SIG-M5 treated with dmso at 0.1 percent for 504 hours (cell line): ENCODE measurements at regions not wholly inside any gene's neighbourhood (a gene's known extent, or its start where the extent isn't known, plus 50 kb on each side); places are given as distances from the start of the nearest gene placed in this dataset.

Experiments used
- DNase-seq: peaks from one replicate; lab custom pipeline; 2025; ENCODE audit not compliant: unreplicated experiment; lab: John Stamatoyannopoulos, UW

GRCh38 chr12:19896534-19896933, 457.2 kb downstream of the AEBP2 start:
- DNase-seq: no peak

- no peak for DNase-seq
Observed at GRCh38 chr12:19897900-19898408, 458.7 kb downstream of the AEBP2 start.

GRCh38 chr12:19901841-19902240, 462.5 kb downstream of the AEBP2 start:
- DNase-seq: no peak

- DNase-seq: no peak
Observed at GRCh38 chr12:19904819-19905218, 463.5 kb upstream of the PDE3A start.

- peak; percentile 97 for DNase-seq
Observed at GRCh38 chr12:19908830-19909229, 459.5 kb upstream of the PDE3A start.

GRCh38 chr12:19909418-19909817, 458.9 kb upstream of the PDE3A start:
- peak; percentile 63 for DNase-seq

- DNase-seq: no peak
Observed at GRCh38 chr12:19910681-19911080, 457.7 kb upstream of the PDE3A start.

GRCh38 chr12:19912991-19913390, 455.3 kb upstream of the PDE3A start:
- DNase-seq: no peak

GRCh38 chr12:19915392-19916195, 452.7 kb upstream of the PDE3A start:
- peak; percentile 25 for DNase-seq

- DNase-seq: no peak
Observed at GRCh38 chr12:19916196-19916753, 452.1 kb upstream of the PDE3A start.

GRCh38 chr12:19916974-19917373, 451.4 kb upstream of the PDE3A start:
- no peak for DNase-seq

- peak; percentile 15 for DNase-seq
Observed at GRCh38 chr12:19921716-19922115, 446.6 kb upstream of the PDE3A start.

- no peak for DNase-seq
Observed at GRCh38 chr12:19922717-19923116, 445.6 kb upstream of the PDE3A start.

GRCh38 chr12:19924360-19924759, 444.0 kb upstream of the PDE3A start:
- DNase-seq: no peak

GRCh38 chr12:19925841-19926240, 442.5 kb upstream of the PDE3A start:
- DNase-seq: no peak

- no peak for DNase-seq
Observed at GRCh38 chr12:19926266-19926665, 442.1 kb upstream of the PDE3A start.

- no peak for DNase-seq
Observed at GRCh38 chr12:19927661-19928060, 440.7 kb upstream of the PDE3A start.

GRCh38 chr12:19932413-19932812, 435.9 kb upstream of the PDE3A start:
- no peak for DNase-seq

- no peak for DNase-seq
Observed at GRCh38 chr12:19933924-19934323, 434.4 kb upstream of the PDE3A start.

GRCh38 chr12:19937161-19937560, 431.2 kb upstream of the PDE3A start:
- DNase-seq: no peak

GRCh38 chr12:19938031-19938430, 430.3 kb upstream of the PDE3A start:
- no peak for DNase-seq

- DNase-seq: no peak
Observed at GRCh38 chr12:19938491-19938890, 429.8 kb upstream of the PDE3A start.

GRCh38 chr12:19940267-19940666, 428.1 kb upstream of the PDE3A start:
- no peak for DNase-seq
